Head of caudate nucleus (tissue), 42 donors: ENCODE measurements at regions not wholly inside any gene's neighbourhood (a gene's known extent, or its start where the extent isn't known, plus 50 kb on each side); places are given as distances from the start of the nearest gene placed in this dataset.
"Not testable (repeated sequence)": the region's sequence is repeated elsewhere in the genome, so short reads cannot be mapped to it uniquely, and the experiment has no call there.

Experiments used
- DNase-seq, 42 donors: peaks; one replicate each; pipeline versions ENCODE4 v3.0.0 to v3.0.0-alpha.2; 2020 to 2021; ENCODE audit warnings: mixed read lengths in 7 of 42
- intact Hi-C: fragments of 100-400 bp; cut with DNase I; formaldehyde crosslinking; loops from one replicate; pipeline ENCODE4 v1.15.0; 2022

GRCh38 chr12:94916663-94917062 is 86.8 kb downstream of the NDUFA12 start:
- no peak for DNase-seq
- intact Hi-C loops: no loop called here

GRCh38 chr12:94909663-94910062 is 93.8 kb downstream of the NDUFA12 start:
- no peak for DNase-seq
- intact Hi-C loops: no loop called here

GRCh38 chr12:94905749-94906148 is 97.7 kb downstream of the NDUFA12 start:
- DNase-seq, intact Hi-C loops: not testable (repeated sequence)

- intact Hi-C loops: no loop called here
- no peak for DNase-seq
These were observed 103.0 kb downstream of the NDUFA12 start for GRCh38 chr12:94900496-94900895.

- no peak for DNase-seq
- intact Hi-C loops: no loop called here
These were observed 105.1 kb downstream of the NDUFA12 start for GRCh38 chr12:94898388-94898787.

GRCh38 chr12:94892544-94893267 is 110.8 kb downstream of the NDUFA12 start:
- intact Hi-C loops: no loop called here
- no peak for DNase-seq

GRCh38 chr12:94889445-94890210 is 113.9 kb downstream of the NDUFA12 start:
- DNase-seq: no peak
- intact Hi-C loops: no loop called here

- no peak for DNase-seq
- intact Hi-C loops: no loop called here
These were observed 124.0 kb downstream of the NDUFA12 start for GRCh38 chr12:94879542-94879941.

- intact Hi-C loops: no loop called here
- no peak for DNase-seq
These were observed 128.0 kb downstream of the NDUFA12 start for GRCh38 chr12:94875525-94875924.

- DNase-seq: no peak
- intact Hi-C loops: no loop called here
These were observed 128.8 kb downstream of the NDUFA12 start for GRCh38 chr12:94874518-94875302.

- DNase-seq: no peak
- intact Hi-C loops: no loop called here
These were observed 129.6 kb downstream of the NDUFA12 start for GRCh38 chr12:94873734-94874517.

- DNase-seq: peak in 7 of 42 donors; percentile 20 to 50 (median 31)
- intact Hi-C loops: no loop called here
These were observed 130.3 kb downstream of the NDUFA12 start for GRCh38 chr12:94872971-94873733.

- intact Hi-C loops: no loop called here
- DNase-seq: no peak
These were observed 130.9 kb downstream of the NDUFA12 start for GRCh38 chr12:94872671-94872970.

- no peak for DNase-seq
- intact Hi-C loops: no loop called here
These were observed 131.4 kb downstream of the NDUFA12 start for GRCh38 chr12:94872007-94872653.

GRCh38 chr12:94870511-94870910 is 133.0 kb downstream of the NDUFA12 start:
- intact Hi-C loops: no loop called here

GRCh38 chr12:94868161-94868560 is 135.3 kb downstream of the NDUFA12 start:
- intact Hi-C loops: no loop called here
- no peak for DNase-seq

More at GRCh38 chr12:94870511-94870910, 133.0 kb downstream of the NDUFA12 start:
- DNase-seq: no peak

- intact Hi-C loops: no loop called here
- no peak for DNase-seq
These were observed 136.2 kb downstream of the NDUFA12 start for GRCh38 chr12:94867066-94867855.
